ENCODE measurements at regions not wholly inside any gene's neighbourhood (a gene's known extent, or its start where the extent isn't known, plus 50 kb on each side); places are given as distances from the start of the nearest gene placed in this dataset.

GRCh38 chr4:135770505-135770904 is 1568.9 kb upstream of the PABPC4L start:
- DNase-seq: no peak

GRCh38 chr4:135744928-135745327 is 1543.3 kb upstream of the PABPC4L start:
- DNase-seq: no peak

DNA sequence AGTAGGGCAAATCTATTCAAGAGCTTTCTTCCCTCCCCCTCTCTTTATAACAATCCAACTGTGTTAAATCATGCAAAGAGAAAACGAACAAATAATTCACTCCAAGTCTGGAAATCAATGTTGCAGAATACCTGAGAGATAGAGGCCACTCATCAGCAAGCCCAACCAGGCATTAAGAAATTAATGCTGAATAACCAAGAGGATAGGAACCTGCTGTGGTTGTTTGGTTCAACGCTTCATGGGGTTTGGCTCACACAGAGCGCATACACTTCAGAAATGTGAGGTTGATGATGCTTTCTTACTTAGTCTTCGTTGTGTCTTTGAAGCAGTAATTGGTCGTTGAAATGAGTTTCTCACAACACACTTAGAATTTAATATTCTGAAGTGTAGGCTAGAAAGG is 1540.0 kb upstream of the PABPC4L start:
- no peak for DNase-seq

DNA sequence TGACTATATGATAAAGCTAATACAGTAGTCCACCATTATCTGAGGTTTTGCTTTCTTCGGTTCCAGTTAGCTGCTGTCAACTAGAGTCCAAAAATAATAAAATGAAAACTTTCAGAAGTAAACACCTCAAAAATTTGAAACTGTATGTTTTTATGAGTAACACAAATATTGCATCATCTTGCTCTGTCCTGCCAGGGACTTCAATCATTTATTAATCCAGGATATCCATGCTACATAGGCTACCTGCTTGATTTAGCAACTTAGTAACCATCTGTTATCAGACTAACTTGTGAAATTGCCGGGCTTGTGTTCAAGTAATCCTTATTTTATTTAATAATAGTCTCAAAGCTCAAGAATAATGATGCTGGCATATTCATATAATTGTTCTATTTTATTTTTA is 1537.8 kb upstream of the PABPC4L start:
- DNase-seq: no peak

DNA sequence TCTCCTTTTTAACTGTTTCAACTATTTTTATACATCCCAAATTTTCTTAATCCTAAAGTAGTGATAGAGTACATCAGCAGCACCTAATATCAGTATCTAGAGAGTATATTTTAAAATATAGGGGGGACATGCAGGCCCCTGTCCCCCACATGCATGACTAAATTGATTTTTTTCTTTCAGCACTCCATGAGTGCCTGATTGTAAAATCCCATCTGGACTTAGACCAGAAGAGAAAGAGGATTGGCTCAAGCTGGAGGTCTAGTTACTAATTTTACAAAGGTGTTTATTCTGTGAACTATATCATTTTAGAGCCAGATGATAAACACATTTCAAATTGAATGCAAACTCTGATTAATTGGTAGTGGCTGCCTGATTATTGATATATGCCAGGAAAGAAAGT is 1533.9 kb upstream of the PABPC4L start:
- no peak for DNase-seq

- no peak for DNase-seq
Measured at GRCh38 chr4:135732448-135732847, 1530.9 kb upstream of the PABPC4L start.

DNA sequence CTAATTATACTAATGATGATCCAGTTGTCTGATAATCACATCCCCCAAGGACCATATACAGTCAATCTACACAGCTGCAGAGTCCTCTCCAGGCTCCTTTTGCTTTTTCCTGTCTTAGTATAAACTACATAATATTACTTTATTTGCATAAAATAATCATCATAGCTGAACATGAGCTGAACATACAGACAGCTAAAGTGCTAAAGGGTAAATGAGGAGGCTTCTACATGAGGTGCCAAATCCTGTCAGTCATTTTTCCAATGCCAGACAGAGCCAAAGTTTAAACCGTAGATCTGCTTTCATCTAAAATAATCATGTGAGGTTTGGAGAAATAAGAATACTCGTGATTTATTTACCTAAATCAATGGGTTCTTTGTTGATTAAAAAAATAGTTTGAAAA is 1530.1 kb upstream of the PABPC4L start:
- DNase-seq: no peak

DNA sequence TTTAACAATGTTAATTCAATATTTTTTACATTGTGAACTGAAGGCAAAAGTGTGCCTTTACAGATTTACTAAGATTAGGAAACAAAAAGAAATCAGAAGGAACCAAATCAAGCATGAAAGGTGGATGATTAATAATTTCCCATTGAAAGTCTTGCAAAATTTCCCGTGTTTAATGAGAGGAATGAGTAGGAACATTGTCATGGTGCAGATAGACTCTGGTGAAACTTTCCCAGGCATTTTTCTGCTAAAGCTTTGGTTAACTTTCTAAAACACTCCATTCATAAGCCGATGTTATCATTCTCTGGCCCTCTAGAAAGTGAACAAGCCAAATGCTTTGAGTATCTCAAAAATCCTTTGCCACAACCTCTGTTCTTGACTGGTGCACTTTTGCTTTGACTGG is 1522.8 kb upstream of the PABPC4L start:
- DNase-seq: no peak

DNA sequence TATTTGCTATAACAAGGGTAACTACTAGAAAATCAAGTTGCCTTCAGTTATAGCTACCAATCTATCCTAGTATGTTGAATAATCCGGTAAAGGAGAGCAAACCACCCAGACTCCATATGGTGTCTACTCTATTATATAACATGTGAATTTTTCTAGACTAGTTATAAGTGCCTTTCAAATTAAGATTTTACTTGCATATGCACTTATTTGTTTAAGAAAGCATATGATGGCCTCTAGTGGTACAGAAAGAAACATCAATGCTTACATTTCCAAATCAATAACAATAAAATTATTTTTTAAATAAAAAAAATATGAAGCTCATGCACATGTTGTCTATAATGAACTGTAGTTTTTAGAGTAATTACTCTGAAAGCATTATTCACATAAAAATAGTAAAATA is 1516.4 kb upstream of the PABPC4L start:
- DNase-seq: no peak

DNA sequence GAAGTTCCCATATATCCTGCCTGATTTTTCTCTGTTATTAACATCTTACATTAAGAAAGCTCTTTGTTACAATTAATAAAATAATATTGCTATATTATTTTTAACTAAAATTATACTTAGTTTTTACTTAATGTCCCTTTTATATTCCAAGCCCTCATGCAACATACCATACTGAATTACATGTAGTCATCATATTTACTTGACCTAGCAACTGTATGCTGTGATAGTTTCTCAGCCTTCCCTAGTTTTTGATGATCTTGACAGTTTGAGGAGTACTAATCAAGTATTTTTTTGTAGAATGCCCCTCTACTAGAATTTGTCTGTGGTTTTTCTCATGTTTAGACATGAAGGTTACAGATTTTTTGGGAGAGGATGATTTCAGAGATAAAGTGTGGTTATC is 1503.8 kb upstream of the PABPC4L start:
- DNase-seq: no peak

GRCh38 chr4:135694066-135694465 is 1492.5 kb upstream of the PABPC4L start:
- no peak for DNase-seq

GRCh38 chr4:135684001-135684400 is 1482.4 kb upstream of the PABPC4L start:
- no peak for DNase-seq

DNA sequence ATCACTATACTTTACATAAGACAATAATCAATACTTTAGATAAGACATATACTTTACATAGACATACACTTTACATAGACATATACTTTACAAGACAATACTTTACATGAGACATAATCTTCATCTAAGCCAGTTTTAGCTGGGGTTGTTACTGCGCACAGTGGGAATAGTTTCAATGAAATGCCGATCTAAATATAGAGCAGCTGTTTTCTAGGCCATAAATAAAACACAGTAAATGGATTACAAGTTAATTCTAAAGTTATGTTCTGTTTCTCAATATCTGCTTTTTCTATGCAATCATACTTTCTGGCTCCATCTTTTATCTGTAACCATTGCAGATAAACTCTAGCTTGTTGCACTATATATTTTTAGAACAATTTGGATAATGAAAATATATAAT is 1470.6 kb upstream of the PABPC4L start:
- DNase-seq: no peak

- no peak for DNase-seq
Measured at GRCh38 chr4:135670548-135670947, 1469.0 kb upstream of the PABPC4L start.
